D721Med (cell line): ENCODE measurements at regions not wholly inside any gene's neighbourhood (a gene's known extent, or its start where the extent isn't known, plus 50 kb on each side); places are given as distances from the start of the nearest gene placed in this dataset.

ENCODE experiments used
- DNase-seq: peaks from one replicate; pipeline ENCODE4 v3.0.0; 2011; ENCODE audit warnings: low spot score; ENCODE audit not compliant: insufficient read length
- FAIRE-seq: peaks from 2 replicates; lab custom pipeline; 2011; peaks lifted over from hg19 to GRCh38; lab: Jason Lieb, UNC
- CTCF ChIP-seq: IDR thresholded peaks from 2 replicates; pipeline ENCODE4 v1.5.1; 2012; ENCODE audit warnings: mild to moderate bottlenecking, control low read depth; ENCODE audit not compliant: insufficient read depth; ENCODE audit errors: missing control alignments

DNA sequence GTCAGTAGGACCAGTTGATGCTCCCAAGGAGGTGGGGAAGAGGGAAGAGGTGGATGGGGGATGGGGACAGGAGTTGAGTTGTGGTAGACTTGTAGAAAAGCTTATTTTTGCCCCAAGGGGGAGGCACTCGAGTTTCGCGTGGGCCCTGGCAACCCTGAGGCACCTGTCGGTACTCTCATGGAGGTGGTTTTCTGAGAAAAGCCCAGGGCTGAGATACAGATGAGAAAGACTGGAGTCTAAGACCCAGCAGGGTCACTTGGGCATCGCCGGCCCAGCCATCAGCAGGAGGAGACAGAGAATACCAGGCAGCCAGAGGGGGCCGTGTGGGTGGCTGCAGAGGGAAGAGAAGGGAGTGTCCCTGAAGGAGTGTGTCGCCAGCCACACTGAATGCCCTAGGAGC, 57.7 kb upstream of the HPCAL1 start:
- FAIRE-seq (no peak), DNase-seq (no peak)
- no peak for TF ChIP-seq CTCF

- DNase-seq (no peak), FAIRE-seq (no peak)
- TF ChIP-seq CTCF: no peak
These were observed 57.0 kb upstream of the HPCAL1 start for GRCh38 chr2:10245661-10246060.

DNA sequence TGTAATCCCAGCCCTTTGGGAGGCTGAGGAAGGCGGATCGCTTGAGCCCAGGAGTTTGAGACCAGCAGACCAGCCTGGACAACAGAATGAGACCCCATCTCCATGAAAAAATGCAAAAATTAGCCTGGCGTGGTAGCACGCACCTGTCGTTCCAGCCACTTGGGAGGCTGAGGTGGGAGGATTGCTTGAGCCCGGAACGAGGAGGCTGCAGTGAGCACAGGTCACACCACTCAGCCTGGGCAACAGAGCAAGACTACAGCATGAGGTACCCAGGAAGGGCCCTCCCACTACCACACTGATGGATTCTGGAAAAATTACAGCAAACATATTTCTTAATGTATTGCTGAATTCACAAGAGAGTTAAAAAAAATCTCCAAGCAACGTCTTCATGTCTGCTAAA, 56.3 kb upstream of the HPCAL1 start:
- FAIRE-seq (no peak), DNase-seq (no peak)
- no peak for TF ChIP-seq CTCF

GRCh38 chr2:10246831-10247230, 55.9 kb upstream of the HPCAL1 start:
- DNase-seq (no peak), FAIRE-seq (no peak)
- no peak for TF ChIP-seq CTCF

DNA sequence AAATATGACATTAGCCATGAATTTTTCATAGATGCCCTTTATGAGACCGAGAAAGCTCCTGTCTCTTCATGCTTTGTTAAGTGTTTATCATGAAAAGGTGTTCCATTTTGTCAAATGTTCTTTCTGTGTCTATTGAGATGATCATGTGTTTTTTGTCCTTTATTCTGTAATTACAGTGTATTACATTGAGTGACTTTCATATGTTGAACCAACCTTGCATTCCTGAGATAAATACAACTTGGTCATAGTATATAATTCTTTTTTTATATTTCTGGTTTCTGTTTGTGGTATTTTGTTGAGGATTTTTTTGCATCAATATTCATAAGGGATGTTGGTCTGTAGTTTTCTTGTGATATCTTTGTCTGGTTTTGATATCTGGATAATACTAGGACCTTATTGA, 52.9 kb upstream of the HPCAL1 start:
- no peak for FAIRE-seq

DNA sequence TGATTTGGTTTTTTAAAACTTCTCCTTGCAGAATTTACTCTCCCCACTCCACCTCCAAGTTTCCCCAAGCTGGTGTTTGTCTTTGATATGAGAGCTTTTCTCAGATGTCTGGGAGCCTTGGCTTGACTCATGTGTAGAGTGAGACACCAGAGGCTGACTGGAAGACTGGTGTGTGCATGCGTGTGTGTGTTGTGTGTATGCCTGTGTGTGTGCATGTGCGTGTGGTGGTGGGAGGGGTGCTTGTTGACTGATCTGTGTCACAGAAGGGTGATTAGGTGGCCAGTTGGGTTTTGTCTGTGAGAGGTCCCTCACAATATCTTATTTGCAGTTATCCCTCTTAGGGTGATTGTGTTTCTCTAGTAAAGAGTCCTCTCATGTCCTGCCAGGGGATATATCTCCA, 50.5 kb upstream of the HPCAL1 start:
- FAIRE-seq (no peak), DNase-seq (no peak)
- no peak for TF ChIP-seq CTCF

More for the DNA sequence above, 52.9 kb upstream of the HPCAL1 start:
- TF ChIP-seq CTCF: no peak
- no peak for DNase-seq

GRCh38 chr2:10252661-10253060, 50.0 kb upstream of the HPCAL1 start:
- DNase-seq (no peak), FAIRE-seq (no peak)
- TF ChIP-seq CTCF: no peak
